Ovary (tissue), 3 donors: ENCODE measurements at regions not wholly inside any gene's neighbourhood (a gene's known extent, or its start where the extent isn't known, plus 50 kb on each side); places are given as distances from the start of the nearest gene placed in this dataset.

ENCODE experiments used
- CTCF ChIP-seq, 3 donors: fragments of 450-650 bp in 2 of 3; fragments of 200-600 bp in 1 of 3; IDR thresholded peaks; one replicate each; pipeline versions ENCODE4 v1.5.1 to v1.8.0; 2016 to 2022; ENCODE audit warnings: antibody characterized with exemption in 3 of 3, mild to moderate bottlenecking in 1 of 3
- POLR2A ChIP-seq: fragments of 450-650 bp; IDR thresholded peaks from one replicate; pipeline ENCODE4 v1.6.1; 2017; ENCODE audit warnings: antibody characterized with exemption, mild to moderate bottlenecking, moderate library complexity
- donor health status: DM: no; HTN: no; CAD: no.

- TF ChIP-seq CTCF (IDR thresholded peaks at IDR 0.05), result no peak
- no peak for TF ChIP-seq POLR2A
These were observed 192.3 kb upstream of the PRSS58 start for GRCh38 chr7:142450206-142450605.
